SK-N-DZ (cell line): ENCODE measurements at regions not wholly inside any gene's neighbourhood (a gene's known extent, or its start where the extent isn't known, plus 50 kb on each side); places are given as distances from the start of the nearest gene placed in this dataset.
A peak's percentile ranks its signal among the peaks of the same experiment; 100 is the strongest.

Source experiments
- DNase-seq: peaks from one replicate; pipeline ENCODE4 v3.0.0-alpha.2; 2015; ENCODE audit warnings: low spot score

GRCh38 chr12:38138225-38139221, 178.1 kb upstream of the ALG10B start:
- DNase-seq, result peak; percentile 73

- DNase-seq, result no peak
Observed at GRCh38 chr12:38139456-38139855, 177.1 kb upstream of the ALG10B start.

- no peak for DNase-seq
Observed at GRCh38 chr12:38141239-38141638, 175.3 kb upstream of the ALG10B start.

GRCh38 chr12:38141861-38142260, 174.7 kb upstream of the ALG10B start:
- no peak for DNase-seq

- DNase-seq, result no peak
Observed at GRCh38 chr12:38142974-38143373, 173.6 kb upstream of the ALG10B start.

- DNase-seq, result no peak
Observed at GRCh38 chr12:38144049-38144448, 172.5 kb upstream of the ALG10B start.

GRCh38 chr12:38144601-38145436, 171.8 kb upstream of the ALG10B start:
- no peak for DNase-seq

GRCh38 chr12:38149395-38150073, 167.0 kb upstream of the ALG10B start:
- DNase-seq, result no peak

- DNase-seq, result no peak
Observed at GRCh38 chr12:38151991-38152700, 164.4 kb upstream of the ALG10B start.

GRCh38 chr12:38152816-38153736, 163.5 kb upstream of the ALG10B start:
- DNase-seq, result no peak

- DNase-seq, result no peak
Observed at GRCh38 chr12:38153737-38154061, 162.9 kb upstream of the ALG10B start.

- no peak for DNase-seq
Observed at GRCh38 chr12:38154096-38155019, 162.2 kb upstream of the ALG10B start.

GRCh38 chr12:38155020-38155395, 161.6 kb upstream of the ALG10B start:
- no peak for DNase-seq

GRCh38 chr12:38155526-38156496, 160.8 kb upstream of the ALG10B start:
- no peak for DNase-seq

GRCh38 chr12:38156497-38157245, 159.9 kb upstream of the ALG10B start:
- no peak for DNase-seq

- DNase-seq, result no peak
Observed at GRCh38 chr12:38157274-38157932, 159.2 kb upstream of the ALG10B start.
